C4-2B (cell line): ENCODE measurements at regions not wholly inside any gene's neighbourhood (a gene's known extent, or its start where the extent isn't known, plus 50 kb on each side); places are given as distances from the start of the nearest gene placed in this dataset.

Experiments used
- H3K27ac ChIP-seq: fragments of 450-650 bp; 2 replicates; pipeline ENCODE4 v1.5.1; 2017
- ZFX ChIP-seq: fragments of 450-650 bp; IDR thresholded peaks from 2 replicates; pipeline ENCODE4 v1.6.1; 2017
- TF ChIP-seq, protein P1 (sequence below): fragments of 450-650 bp; conservative IDR thresholded peaks from 2 replicates; pipeline ENCODE4 v1.5.1; 2017; ENCODE audit warnings: mild to moderate bottlenecking

DNA sequence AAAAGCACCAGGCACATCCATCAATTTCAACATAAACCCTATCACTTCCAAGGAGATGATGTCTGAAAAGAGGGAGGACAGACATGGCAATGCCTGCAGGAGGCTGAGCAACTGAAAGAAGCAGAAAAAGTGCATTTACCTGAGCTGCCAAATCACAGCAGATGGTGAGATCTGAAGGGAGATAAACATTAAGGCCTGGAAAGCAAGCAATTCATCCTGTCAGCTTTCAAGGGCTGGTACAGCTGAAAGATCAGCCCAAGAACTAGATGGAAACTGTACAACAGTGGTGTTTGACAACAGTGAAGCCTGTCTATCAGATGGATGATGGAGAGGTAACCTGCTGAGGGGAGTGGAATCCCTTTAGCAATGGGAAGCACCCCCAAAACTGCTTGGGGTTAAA is 433.2 kb upstream of the ZNF608 start:
- TF ChIP-seq, protein P1, sequence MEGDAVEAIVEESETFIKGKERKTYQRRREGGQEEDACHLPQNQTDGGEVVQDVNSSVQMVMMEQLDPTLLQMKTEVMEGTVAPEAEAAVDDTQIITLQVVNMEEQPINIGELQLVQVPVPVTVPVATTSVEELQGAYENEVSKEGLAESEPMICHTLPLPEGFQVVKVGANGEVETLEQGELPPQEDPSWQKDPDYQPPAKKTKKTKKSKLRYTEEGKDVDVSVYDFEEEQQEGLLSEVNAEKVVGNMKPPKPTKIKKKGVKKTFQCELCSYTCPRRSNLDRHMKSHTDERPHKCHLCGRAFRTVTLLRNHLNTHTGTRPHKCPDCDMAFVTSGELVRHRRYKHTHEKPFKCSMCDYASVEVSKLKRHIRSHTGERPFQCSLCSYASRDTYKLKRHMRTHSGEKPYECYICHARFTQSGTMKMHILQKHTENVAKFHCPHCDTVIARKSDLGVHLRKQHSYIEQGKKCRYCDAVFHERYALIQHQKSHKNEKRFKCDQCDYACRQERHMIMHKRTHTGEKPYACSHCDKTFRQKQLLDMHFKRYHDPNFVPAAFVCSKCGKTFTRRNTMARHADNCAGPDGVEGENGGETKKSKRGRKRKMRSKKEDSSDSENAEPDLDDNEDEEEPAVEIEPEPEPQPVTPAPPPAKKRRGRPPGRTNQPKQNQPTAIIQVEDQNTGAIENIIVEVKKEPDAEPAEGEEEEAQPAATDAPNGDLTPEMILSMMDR = no peak
- no peak for TF ChIP-seq ZFX
- H3K27ac ChIP-seq = no peak overlapping the region

DNA sequence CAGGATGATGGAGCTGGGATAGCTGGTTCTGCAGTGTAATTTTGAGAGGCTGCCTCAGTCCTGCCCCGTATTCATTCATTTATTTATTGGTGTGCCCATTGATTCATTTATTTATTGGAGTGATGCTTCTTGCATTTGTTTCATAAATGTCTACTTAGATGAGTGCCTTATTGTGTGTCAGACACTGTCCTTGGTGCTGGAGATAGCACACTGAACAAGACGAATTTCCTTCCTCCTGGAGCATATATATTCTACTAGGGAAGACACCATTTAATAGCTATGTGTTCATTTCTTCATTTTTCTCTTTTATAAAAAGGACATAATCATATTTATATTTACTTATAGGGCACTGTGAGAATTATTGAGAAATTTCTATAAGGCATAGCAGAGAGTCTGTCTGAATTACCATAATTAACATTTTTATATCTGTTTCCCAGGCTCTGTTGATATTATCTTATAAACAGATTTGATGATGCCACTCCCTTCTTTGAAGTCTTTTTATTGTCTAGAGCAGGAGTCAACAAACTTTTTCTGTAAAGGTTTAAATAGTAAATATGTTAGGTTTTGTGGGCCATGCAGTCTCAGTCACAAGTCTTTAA is 433.9 kb upstream of the ZNF608 start:
- no peak overlapping the region for H3K27ac ChIP-seq

DNA sequence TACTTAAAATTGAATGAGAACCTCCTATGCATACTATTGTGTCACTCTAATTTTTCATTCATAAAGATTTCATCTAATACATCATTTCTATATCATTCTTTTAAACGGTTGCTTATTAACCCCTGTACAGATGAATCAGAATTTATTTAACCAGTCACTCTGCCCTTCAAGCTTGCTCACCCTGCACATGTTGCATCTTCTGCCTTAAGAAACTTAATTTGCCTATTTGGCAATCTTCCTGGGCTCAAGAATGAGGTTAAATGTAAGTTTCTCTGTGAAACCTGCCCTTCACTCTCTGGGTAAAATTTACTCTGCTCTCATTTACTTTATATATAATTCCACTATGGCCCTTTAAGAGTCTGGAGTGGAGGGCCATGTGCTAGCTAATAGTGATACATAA is 434.7 kb upstream of the ZNF608 start:
- TF ChIP-seq ZFX = no peak
- TF ChIP-seq, protein P1 = no peak

More for the DNA sequence above, 433.9 kb upstream of the ZNF608 start:
- TF ChIP-seq, protein P1 = no peak
- TF ChIP-seq ZFX = no peak

DNA sequence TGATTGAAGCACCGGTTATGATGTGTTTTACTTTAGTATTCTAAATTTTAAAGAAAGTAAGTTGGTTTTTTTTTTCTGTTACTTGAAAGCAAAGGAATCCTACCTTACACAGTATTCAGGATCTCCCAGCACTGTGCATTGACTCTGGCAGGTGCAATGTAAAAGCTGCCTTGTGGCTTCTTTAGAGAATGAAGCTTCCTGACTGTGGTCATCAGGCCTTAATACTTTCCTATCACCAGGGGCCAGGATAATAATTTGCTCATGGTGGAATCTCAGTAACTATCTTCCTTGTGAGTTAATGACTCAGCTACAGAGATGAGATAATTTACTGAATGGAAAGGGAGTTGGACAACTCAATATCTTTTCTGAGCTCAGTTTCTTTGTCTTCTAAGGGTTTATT is 435.5 kb upstream of the ZNF608 start:
- H3K27ac ChIP-seq = no peak overlapping the region
- TF ChIP-seq, protein P1 = no peak
- TF ChIP-seq ZFX = no peak

More for the DNA sequence above, 434.7 kb upstream of the ZNF608 start:
- H3K27ac ChIP-seq = no peak overlapping the region

DNA sequence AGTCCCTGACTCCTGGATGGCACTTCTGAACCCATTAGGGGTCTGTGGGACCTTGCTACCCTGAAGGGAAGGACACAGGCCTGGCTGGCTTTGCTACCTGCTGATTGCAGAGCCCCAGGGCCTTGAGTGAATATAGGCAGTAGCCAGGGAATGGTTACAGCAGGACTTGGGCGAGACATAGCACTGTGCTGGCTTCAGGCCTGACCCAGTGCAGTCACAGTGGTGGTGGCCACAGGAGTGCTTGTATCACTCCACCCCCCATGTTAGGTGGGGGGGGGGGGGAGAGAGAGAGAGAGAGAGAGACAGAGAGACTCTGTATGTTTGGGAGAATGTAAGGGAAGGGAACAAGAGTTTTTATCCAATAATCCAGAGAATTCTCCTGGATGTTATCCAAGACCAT is 439.3 kb upstream of the ZNF608 start:
- TF ChIP-seq, protein P1 = no peak
- TF ChIP-seq ZFX = no peak
- no peak overlapping the region for H3K27ac ChIP-seq

DNA sequence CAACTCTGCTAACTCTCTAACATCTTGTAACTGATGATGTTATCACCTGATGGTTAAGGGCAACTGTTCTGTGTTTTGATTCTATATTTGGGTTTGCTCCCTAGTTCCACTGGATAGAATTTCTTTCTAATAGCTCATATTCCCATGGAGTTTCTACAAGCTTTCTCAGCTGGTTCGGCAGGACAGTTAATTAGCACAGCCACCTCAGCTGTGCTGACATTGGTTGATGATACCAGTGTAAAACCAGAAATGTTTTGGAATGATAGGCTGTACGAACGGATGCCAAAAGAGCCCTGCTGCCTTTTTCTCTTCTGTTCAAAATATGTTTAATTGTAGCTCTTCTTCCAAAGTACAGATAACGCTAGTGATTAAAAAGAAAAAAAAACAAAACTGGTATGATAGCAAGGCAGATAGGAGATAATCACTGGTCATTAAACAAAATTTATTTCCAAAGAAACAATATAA is 440.5 kb upstream of the ZNF608 start:
- H3K27ac ChIP-seq = no peak overlapping the region
- TF ChIP-seq, protein P1 = no peak
- TF ChIP-seq ZFX = no peak

DNA sequence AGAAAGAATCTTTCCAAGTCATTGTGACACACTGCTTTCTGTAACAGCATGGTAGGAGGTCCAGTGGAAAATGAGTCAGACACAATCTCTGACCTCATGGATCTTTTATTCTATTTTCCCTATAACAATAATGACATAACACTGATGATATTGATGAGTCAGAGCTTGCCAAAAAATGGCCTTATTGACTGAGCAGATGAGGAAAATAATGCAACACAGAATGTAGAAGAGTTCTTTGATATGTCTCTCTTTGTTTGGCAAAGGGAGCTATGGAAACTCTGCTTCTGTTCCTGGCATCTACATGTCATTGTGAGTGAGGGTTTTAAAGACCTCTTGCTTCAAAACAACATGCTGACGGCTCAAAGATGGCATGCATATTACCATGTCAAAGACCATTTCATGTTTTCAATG is 443.1 kb upstream of the ZNF608 start:
- H3K27ac ChIP-seq = no peak overlapping the region
- TF ChIP-seq, protein P1 = no peak
- TF ChIP-seq ZFX = no peak
